ENCODE measurements at regions not wholly inside any gene's neighbourhood (a gene's known extent, or its start where the extent isn't known, plus 50 kb on each side); places are given as distances from the start of the nearest gene placed in this dataset.
"Not testable (repeated sequence)": the region's sequence is repeated elsewhere in the genome, so short reads cannot be mapped to it uniquely, and the experiment has no call there.

- not testable (repeated sequence) for TF ChIP-seq CTCF, POLR2A, POLR2AphosphoS5 (IDR thresholded peaks at IDR 0.05)
Observed at GRCh38 chr7:153998896-153999295, 53.3 kb upstream of the DPP6 start.

Data from prostate gland (tissue), 2 donors.